ENCODE measurements at regions not wholly inside any gene's neighbourhood (a gene's known extent, or its start where the extent isn't known, plus 50 kb on each side); places are given as distances from the start of the nearest gene placed in this dataset.
A peak's percentile ranks its signal among the peaks of the same experiment; 100 is the strongest.

DNA sequence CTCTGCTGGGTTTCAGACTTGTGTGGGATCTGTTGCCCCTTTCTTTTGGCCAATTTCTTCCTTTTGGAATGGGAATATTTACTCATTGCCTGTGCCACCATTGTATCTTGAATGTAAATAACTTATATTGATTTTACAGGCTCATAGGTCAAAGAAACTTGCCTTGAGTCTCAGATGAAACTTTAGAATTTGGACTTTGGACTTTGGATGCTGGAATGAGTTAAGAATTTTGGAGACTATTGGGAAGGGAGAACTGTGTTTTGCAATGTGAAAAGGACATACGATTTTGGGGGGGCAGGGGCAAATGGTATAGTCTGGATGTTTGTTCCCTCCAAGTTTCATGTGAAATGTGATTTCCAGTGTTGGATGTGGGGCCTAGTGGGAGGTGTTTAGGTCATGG, 62.6 kb upstream of the TNFRSF21 start:
- no peak for DNase-seq (ENCODE audit: low read depth)
- no peak overlapping the region for H3K4me3 ChIP-seq (ENCODE audit: low read depth, low read length)
- TF ChIP-seq, protein P1, sequence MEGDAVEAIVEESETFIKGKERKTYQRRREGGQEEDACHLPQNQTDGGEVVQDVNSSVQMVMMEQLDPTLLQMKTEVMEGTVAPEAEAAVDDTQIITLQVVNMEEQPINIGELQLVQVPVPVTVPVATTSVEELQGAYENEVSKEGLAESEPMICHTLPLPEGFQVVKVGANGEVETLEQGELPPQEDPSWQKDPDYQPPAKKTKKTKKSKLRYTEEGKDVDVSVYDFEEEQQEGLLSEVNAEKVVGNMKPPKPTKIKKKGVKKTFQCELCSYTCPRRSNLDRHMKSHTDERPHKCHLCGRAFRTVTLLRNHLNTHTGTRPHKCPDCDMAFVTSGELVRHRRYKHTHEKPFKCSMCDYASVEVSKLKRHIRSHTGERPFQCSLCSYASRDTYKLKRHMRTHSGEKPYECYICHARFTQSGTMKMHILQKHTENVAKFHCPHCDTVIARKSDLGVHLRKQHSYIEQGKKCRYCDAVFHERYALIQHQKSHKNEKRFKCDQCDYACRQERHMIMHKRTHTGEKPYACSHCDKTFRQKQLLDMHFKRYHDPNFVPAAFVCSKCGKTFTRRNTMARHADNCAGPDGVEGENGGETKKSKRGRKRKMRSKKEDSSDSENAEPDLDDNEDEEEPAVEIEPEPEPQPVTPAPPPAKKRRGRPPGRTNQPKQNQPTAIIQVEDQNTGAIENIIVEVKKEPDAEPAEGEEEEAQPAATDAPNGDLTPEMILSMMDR (conservative IDR thresholded peaks at IDR 0.05; ENCODE audit: low read depth, low read length), result no peak

DNA sequence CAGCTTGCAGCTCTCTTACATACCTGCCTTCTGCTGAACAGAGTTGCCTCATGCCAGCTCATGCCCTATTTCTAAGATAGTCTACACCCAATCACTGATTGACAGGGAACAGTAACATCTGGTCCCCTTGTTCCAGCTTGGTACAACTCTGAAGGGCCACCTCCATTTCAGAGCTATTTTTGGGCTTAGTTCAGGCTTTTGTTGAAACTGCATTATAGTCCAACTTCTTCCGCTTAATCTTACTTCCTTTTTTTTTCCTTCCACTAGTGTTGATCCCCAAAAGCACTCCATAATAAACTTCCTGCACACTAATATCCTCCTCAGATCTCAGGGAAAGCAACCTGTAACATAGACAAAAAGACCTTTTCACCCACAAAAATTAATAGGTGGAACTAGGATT, 65.7 kb upstream of the TNFRSF21 start:
- DNase-seq (ENCODE audit: low read depth), result no peak
- H3K4me3 ChIP-seq (ENCODE audit: low read depth, low read length), result no peak overlapping the region
- TF ChIP-seq, protein P1 (conservative IDR thresholded peaks at IDR 0.05; ENCODE audit: low read depth, low read length), result no peak

DNA sequence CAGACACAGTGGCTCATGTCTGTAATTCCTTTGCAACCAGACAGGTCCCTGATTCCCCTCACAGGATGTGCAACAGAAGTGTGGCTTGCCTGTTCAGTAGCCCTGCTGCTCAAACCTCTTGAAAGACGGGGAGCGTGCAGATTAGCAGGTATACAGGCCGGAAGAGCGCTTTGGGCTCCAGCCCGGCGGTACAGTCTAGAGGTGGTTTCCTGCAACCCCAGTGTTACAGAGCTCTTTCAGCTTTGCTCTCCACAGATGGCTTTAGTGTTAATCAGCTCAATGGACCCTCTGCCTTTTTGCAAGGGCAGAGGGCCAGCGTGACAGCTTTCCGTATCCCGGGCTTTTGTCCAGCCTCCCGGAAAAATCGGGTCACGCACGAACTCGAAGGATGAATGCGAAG, 67.2 kb upstream of the TNFRSF21 start:
- H3K4me3 ChIP-seq (ENCODE audit: low read depth, low read length), result no peak overlapping the region
- DNase-seq (ENCODE audit: low read depth), result no peak
- TF ChIP-seq, protein P1 (conservative IDR thresholded peaks at IDR 0.05; ENCODE audit: low read depth, low read length), result no peak

DNA sequence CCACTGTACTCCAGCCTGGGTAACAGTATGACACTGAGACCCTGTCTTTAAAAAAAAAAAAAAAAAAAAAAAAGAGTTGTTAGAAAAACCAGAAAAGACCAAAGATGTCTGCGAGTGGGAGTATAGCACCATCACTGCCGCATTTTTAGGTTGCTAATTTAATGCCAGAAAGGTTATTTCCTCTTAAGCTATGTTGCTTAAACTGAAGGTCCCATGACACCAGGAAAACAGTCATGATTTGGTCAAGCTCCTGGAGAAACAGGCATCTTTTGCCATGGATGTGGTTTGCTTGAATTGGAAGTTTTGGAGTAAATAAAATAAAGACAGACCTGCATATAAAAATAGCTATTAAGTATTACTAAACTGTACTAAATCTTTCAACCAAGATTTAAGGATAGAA, 68.3 kb upstream of the TNFRSF21 start:
- H3K4me3 ChIP-seq (ENCODE audit: low read depth, low read length), result no peak overlapping the region
- TF ChIP-seq, protein P1 (conservative IDR thresholded peaks at IDR 0.05; ENCODE audit: low read depth, low read length), result no peak
- no peak for DNase-seq (ENCODE audit: low read depth)

DNA sequence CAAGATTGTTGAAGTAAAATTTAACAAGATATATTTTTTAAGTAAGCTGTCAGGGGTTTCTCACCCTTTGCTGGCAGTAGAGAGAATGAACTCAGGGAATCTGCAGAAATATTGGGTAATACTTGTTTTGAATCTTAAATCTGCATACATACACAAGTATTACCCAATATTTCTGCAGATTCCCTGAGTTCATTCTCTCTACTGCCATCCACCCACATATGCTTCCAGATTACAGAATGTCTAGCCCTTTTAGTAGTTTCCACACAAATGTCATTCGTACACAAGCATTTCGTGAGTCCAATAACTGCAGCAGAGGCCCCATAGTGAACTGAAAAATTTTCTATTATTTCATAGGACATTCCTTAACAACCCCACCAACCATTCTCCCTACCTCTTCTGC, 69.6 kb upstream of the TNFRSF21 start:
- DNase-seq (ENCODE audit: low read depth), result peak; percentile 54
- no peak overlapping the region for H3K4me3 ChIP-seq (ENCODE audit: low read depth, low read length)
- TF ChIP-seq, protein P1 (conservative IDR thresholded peaks at IDR 0.05; ENCODE audit: low read depth, low read length), result no peak

DNA sequence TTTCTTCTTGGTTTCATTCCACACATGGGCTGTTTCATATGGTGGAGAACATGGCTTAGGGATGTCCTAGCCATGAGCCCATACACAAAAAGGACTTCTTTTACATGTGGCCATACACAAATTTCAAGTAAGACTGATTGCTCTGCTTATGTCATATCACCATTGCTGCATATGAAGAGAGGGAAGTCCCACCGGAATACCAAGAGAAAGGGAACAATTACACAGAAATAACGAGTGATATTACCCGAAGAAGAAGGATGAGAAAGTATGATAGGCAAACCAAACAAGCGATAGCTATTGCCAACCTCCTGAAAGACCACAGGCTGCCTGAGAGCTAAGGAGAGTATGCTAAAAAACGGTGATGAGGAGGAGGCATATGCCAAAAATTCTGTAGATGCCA, 70.5 kb upstream of the TNFRSF21 start:
- no peak overlapping the region for H3K4me3 ChIP-seq (ENCODE audit: low read depth, low read length)
- TF ChIP-seq, protein P1 (conservative IDR thresholded peaks at IDR 0.05; ENCODE audit: low read depth, low read length), result no peak
- no peak for DNase-seq (ENCODE audit: low read depth)

DNA sequence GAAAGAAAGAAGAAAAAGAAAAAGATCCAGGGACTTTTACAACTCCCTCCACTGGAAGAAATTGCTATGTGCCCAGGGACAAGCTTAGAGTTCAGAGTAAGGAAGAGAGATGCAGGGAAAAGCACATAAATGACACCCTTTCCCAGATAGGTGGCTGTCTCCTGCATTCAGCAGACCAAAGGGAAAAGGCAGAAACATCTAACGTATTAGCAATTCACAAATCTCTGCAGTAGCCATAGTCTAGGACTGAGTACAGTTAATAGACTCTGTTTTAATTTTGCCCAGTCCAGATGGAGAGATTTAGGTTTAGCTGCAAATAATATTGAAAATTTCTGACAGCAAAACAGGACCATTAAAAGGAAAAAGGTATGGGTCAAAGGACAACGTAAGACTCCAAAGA, 71.3 kb upstream of the TNFRSF21 start:
- no peak for DNase-seq (ENCODE audit: low read depth)
- TF ChIP-seq, protein P1 (conservative IDR thresholded peaks at IDR 0.05; ENCODE audit: low read depth, low read length), result no peak
- H3K4me3 ChIP-seq (ENCODE audit: low read depth, low read length), result no peak overlapping the region

Data from choroid plexus epithelial cell (primary cell).